HFFc6 (cell line): ENCODE measurements at regions not wholly inside any gene's neighbourhood (a gene's known extent, or its start where the extent isn't known, plus 50 kb on each side); places are given as distances from the start of the nearest gene placed in this dataset.
A peak's percentile ranks its signal among the peaks of the same experiment; 100 is the strongest.

Source experiments
- DNase-seq: peaks from one replicate; pipeline ENCODE4 v3.0.0-alpha.2; 2018
- H3K27ac Mint-ChIP-seq: 2 replicates; pipeline ENCODE4 v1.8.0; 2020; ENCODE audit warnings: mild to moderate bottlenecking, mixed read lengths
- H3K27me3 Mint-ChIP-seq: 2 replicates; pipeline ENCODE4 v1.8.0; 2021; ENCODE audit warnings: mild to moderate bottlenecking, moderate library complexity, mixed read lengths; ENCODE audit not compliant: insufficient read depth
- H3K36me3 Mint-ChIP-seq: 2 replicates; pipeline ENCODE4 v1.8.0; 2021; ENCODE audit warnings: low read depth, mixed read lengths
- H3K4me1 Mint-ChIP-seq: 2 replicates; pipeline ENCODE4 v1.8.0; 2020; ENCODE audit warnings: low read depth, mixed read lengths
- H3K4me3 Mint-ChIP-seq: 2 replicates; pipeline ENCODE4 v1.8.0; 2020; ENCODE audit warnings: mild to moderate bottlenecking, moderate library complexity, mixed read lengths
- H3K9me3 Mint-ChIP-seq: 2 replicates; pipeline ENCODE4 v1.8.0; 2020; ENCODE audit warnings: mild to moderate bottlenecking, mixed read lengths
- CTCF ChIP-seq: fragments of 200-600 bp; sonication (generic); IDR thresholded peaks from 2 replicates; pipeline ENCODE4 v1.5.0; 2021; ENCODE audit warnings: antibody characterized with exemption, mild to moderate bottlenecking

DNA sequence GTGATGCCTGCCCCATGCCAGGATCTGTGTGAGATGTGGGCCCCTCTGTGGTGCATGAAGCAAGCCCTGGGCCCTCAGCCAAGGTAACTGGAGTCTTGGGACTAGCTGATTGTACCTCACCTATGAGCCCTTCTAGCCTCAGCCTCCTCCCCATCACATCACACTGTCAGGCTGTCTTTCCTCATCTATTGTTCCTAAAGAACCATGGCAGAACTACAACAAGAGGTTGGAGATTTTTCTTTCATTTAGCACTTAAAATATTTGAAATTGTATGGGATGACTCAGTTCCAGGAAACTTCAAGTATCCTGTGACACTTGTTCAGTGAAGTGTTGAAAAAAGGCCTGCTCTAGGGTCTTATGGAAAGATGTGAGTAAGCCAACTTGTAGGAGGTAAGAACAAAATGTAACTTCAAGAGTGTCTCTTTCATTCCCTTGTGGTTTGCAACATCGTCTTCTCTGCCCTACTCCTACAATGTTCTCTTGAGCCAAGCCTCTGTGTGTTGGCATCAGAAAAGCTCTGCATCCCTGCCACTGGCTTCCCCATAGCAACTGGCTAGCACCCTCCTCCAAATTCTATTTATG, 58.7 kb upstream of the TIPARP start:
- no peaks in the 10 kb centered on the region for H3K36me3 Mint-ChIP-seq
- peaks cover 67% of the 10 kb centered on the region for H3K4me1 Mint-ChIP-seq
- peak; percentile 76 for DNase-seq
- TF ChIP-seq CTCF = no peak
- no peaks in the 10 kb centered on the region for H3K27me3 Mint-ChIP-seq
- H3K9me3 Mint-ChIP-seq = no peaks in the 10 kb centered on the region
- H3K4me3 Mint-ChIP-seq = peak overlapping the region; percentile 45
- H3K27ac Mint-ChIP-seq = peak overlapping the region; percentile 77

DNA sequence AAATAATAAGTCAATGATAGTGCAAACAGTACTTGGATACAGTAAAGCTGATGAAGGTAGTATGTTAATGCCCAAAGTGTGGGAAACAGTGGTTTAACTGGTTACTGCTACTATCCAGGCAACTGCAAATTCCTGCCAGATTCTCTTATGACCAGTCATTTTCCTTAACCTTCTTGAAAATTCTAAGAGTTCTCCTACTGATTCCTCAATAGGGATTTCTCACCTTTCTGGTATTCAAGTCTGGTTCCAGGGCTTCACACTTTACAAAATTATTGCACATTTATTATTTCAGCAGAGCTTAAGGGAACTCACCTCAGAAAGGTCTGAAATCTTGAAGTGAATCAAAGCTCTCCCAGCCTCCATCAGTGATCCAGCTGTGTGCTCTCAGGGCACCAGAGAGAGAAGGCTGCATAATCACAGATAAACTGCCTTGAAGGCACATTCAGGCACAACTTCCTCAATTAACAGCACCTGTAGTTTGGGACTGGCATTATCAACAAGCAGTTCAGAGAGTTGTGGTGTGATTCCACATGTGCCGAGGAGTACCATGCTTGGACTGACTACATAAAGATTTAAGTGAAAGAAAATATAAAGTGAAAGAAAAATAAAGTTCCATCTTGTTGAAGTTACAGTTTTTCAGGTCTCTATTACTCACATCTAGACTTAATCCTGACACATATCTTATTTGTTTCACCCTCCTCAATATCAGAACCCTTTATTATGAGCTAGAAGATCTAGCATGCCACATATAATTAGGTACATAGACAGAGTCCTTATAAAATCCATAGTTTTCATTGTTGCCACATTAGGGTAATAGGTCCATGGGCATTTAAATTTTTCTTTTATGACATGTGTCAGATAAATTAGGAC, 59.5 kb upstream of the TIPARP start:
- Mint-ChIP-seq H3K36me3 (no peaks in the 10 kb centered on the region), H3K27me3 (no peaks in the 10 kb centered on the region), H3K4me3 (peak overlapping the region; percentile 45), H3K27ac (peak overlapping the region; percentile 77), H3K4me1 (peaks cover 64% of the 10 kb centered on the region), H3K9me3 (no peaks in the 10 kb centered on the region)
- TF ChIP-seq CTCF = no peak
- DNase-seq = no peak

- Mint-ChIP-seq H3K36me3 (no peaks in the 10 kb centered on the region), H3K9me3 (no peaks in the 10 kb centered on the region), H3K4me1 (peaks cover 62% of the 10 kb centered on the region), H3K27me3 (no peaks in the 10 kb centered on the region), H3K27ac (no peak overlapping the region), H3K4me3 (no peak overlapping the region)
- TF ChIP-seq CTCF = no peak
- DNase-seq = no peak
Measured at GRCh38 chr3:156612903-156613302, 58.0 kb upstream of the SSR3 start.

DNA sequence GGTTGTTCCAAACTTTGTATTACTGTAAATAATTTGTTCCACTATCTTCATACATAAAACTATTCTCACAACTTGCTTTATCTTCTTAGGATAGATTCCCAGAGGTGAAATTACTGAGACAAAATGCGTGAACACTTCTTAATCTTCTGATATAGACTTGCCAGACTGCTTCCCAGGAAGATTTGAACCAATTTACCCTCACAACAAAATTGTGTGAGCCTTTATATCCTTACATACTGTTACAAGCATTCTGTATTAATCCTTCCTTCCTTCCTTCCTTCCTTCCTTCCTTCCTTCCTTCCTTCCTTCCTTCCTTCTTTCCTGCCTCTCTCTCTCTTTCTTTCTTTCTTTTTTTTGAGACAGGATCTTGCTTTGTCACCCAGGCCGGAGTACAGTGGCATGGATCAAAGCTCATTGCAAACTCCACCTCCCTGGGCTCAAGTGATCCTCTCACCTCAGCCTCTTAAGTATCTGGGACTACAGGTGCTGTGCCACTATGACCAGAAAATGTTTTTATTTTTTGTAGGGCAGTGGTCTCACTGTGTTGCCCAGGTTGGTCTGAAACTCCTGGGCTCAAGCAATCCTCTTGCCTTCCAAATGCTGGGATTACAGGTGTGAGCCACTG, 57.1 kb upstream of the SSR3 start:
- Mint-ChIP-seq H3K27ac (no peak overlapping the region), H3K4me3 (no peak overlapping the region), H3K36me3 (no peaks in the 10 kb centered on the region)

DNA sequence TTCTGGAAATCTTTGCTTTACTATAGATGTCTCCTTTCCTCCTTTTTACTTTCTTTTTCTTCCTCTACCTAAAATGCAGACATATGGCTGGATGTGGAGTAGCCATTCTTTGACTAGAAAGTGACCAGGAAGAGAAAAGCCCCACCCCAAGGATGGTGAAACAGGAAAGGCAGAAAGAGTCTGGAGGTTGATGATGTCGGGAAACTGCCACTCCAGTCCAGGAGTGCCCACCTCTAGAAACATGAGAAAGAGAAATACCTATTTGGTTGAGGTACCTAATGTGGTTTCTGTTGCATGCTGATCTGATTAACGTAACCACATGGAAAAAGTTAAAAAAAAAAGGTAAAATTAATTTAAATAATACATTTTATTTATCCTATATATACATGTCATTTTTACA, 55.2 kb upstream of the SSR3 start:
- no peak for DNase-seq
- Mint-ChIP-seq H3K27me3 (no peaks in the 10 kb centered on the region), H3K9me3 (no peaks in the 10 kb centered on the region), H3K4me3 (peak overlapping the region; percentile 64), H3K36me3 (no peaks in the 10 kb centered on the region), H3K27ac (no peak overlapping the region; the same call in 1 of the 2 replicates), H3K4me1 (peaks cover 56% of the 10 kb centered on the region)
- no peak for TF ChIP-seq CTCF

More for the DNA sequence above, 57.1 kb upstream of the SSR3 start:
- no peak for TF ChIP-seq CTCF
- Mint-ChIP-seq H3K4me1 (peaks cover 54% of the 10 kb centered on the region), H3K27me3 (no peaks in the 10 kb centered on the region), H3K9me3 (no peaks in the 10 kb centered on the region)
- DNase-seq = no peak
